GM23338 (cell line): ENCODE measurements at regions not wholly inside any gene's neighbourhood (a gene's known extent, or its start where the extent isn't known, plus 50 kb on each side); places are given as distances from the start of the nearest gene placed in this dataset.

Source experiments
- ATAC-seq: fragments of 200-7000 bp; cut with Tn5 transposase; 3 replicates; pipeline ENCODE4 v1.9.1; 2020
- DNase-seq: peaks from one replicate; pipeline ENCODE4 v3.0.0-alpha.2; 2015; ENCODE audit warnings: low spot score
- H2AFZ ChIP-seq: fragments of 200-600 bp; sonication (generic); 2 replicates; pipeline ENCODE4 v1.8.0; 2016; ENCODE audit warnings: antibody characterized with exemption, mild to moderate bottlenecking, moderate library complexity
- H3F3A ChIP-seq: fragments of 200-600 bp; sonication (generic); replicated peaks from 2 replicates; pipeline ENCODE4 v1.8.0; 2017; ENCODE audit warnings: antibody characterized with exemption, mixed run types, low read depth
- H3K27ac ChIP-seq: fragments of 200-600 bp; sonication (generic); 2 replicates; pipeline ENCODE4 v1.6.1; 2016; ENCODE audit warnings: low read depth
- H3K27me3 ChIP-seq: fragments of 200-600 bp; sonication (generic); 2 replicates; pipeline ENCODE4 v1.8.0; 2016; ENCODE audit warnings: mild to moderate bottlenecking, mixed run types, moderate library complexity; ENCODE audit not compliant: insufficient read depth
- H3K36me3 ChIP-seq: fragments of 200-600 bp; sonication (generic); 2 replicates; pipeline ENCODE4 v1.8.0; 2016; ENCODE audit warnings: mild to moderate bottlenecking; ENCODE audit not compliant: insufficient read depth
- H3K4me1 ChIP-seq: fragments of 200-600 bp; sonication (generic); 2 replicates; pipeline ENCODE4 v1.8.0; 2016; ENCODE audit warnings: mild to moderate bottlenecking, moderate library complexity; ENCODE audit not compliant: insufficient read depth
- H3K4me2 ChIP-seq: fragments of 200-600 bp; sonication (generic); 2 replicates; pipeline ENCODE4 v1.7.1; 2017; ENCODE audit warnings: mixed run types
- H3K4me3 ChIP-seq: fragments of 200-600 bp; sonication (generic); 2 replicates; pipeline ENCODE4 v1.6.1; 2016; ENCODE audit warnings: mixed run types
- H3K79me2 ChIP-seq: fragments of 200-600 bp; sonication (generic); replicated peaks from 2 replicates; pipeline ENCODE4 v1.8.0; 2017; ENCODE audit warnings: mild to moderate bottlenecking; ENCODE audit not compliant: insufficient read depth
- H3K9me2 ChIP-seq: fragments of 200-600 bp; sonication (generic); 2 replicates; pipeline ENCODE4 v1.8.0; 2017; ENCODE audit not compliant: insufficient read depth
- H4K20me1 ChIP-seq: fragments of 200-600 bp; sonication (generic); replicated peaks from 2 replicates; pipeline ENCODE4 v1.8.0; 2017; ENCODE audit warnings: mild to moderate bottlenecking; ENCODE audit not compliant: insufficient read depth
- H3K27ac Mint-ChIP-seq: 2 replicates; pipeline ENCODE4 v1.8.0; 2020; ENCODE audit warnings: inconsistent platforms, mild to moderate bottlenecking, moderate library complexity, mixed read lengths
- H3K27me3 Mint-ChIP-seq: 3 replicates; pipeline ENCODE4 v1.8.0; 2022; ENCODE audit warnings: low read depth, mild to moderate bottlenecking, moderate library complexity, mixed read lengths, inconsistent platforms; ENCODE audit not compliant: insufficient read depth, poor library complexity
- H3K36me3 Mint-ChIP-seq: 3 replicates; pipeline ENCODE4 v1.8.0; 2021; ENCODE audit warnings: low read depth, mild to moderate bottlenecking, inconsistent platforms, moderate library complexity, mixed read lengths
- H3K4me1 Mint-ChIP-seq: 3 replicates; pipeline ENCODE4 v1.8.0; 2020; ENCODE audit warnings: mild to moderate bottlenecking, inconsistent platforms, mixed read lengths
- H3K4me3 Mint-ChIP-seq: 3 replicates; pipeline ENCODE4 v1.8.0; 2021; ENCODE audit warnings: moderate library complexity, mild to moderate bottlenecking, inconsistent platforms, mixed read lengths
- H3K9me3 Mint-ChIP-seq: 3 replicates; pipeline ENCODE4 v1.8.0; 2020; ENCODE audit warnings: moderate library complexity, mild to moderate bottlenecking, inconsistent platforms, mixed read lengths
- CREB1 ChIP-seq: fragments of 250-450 bp; sonication (Bioruptor Pico); IDR thresholded peaks from 2 replicates; pipeline ENCODE4 v1.5.0; 2020; ENCODE audit warnings: low read depth, mild to moderate bottlenecking, moderate library complexity
- EZH2 ChIP-seq: fragments of 200-600 bp; sonication (generic); IDR thresholded peaks from one replicate; pipeline ENCODE4 v1.8.0; 2017; ENCODE audit warnings: antibody characterized with exemption, mild to moderate bottlenecking, low read depth; ENCODE audit not compliant: unreplicated experiment
- EZH2phosphoT487 ChIP-seq: fragments of 200-600 bp; sonication (generic); IDR thresholded peaks from one replicate; pipeline ENCODE4 v1.8.1; 2018; ENCODE audit warnings: antibody characterized with exemption; ENCODE audit not compliant: unreplicated experiment
- JUNB ChIP-seq: IDR thresholded peaks from one replicate; pipeline ENCODE4 v1.6.1; 2016; ENCODE audit warnings: antibody characterized with exemption; ENCODE audit not compliant: unreplicated experiment
- NANOG ChIP-seq: IDR thresholded peaks from 2 replicates; pipeline ENCODE4 v1.6.1; 2016; ENCODE audit warnings: antibody characterized with exemption, borderline replicate concordance
- POLR2AphosphoS5 ChIP-seq: IDR thresholded peaks from 2 replicates; pipeline ENCODE4 v1.6.1; 2016; ENCODE audit warnings: antibody characterized with exemption, low read depth
- STAT1 ChIP-seq: IDR thresholded peaks from one replicate; pipeline ENCODE4 v1.6.1; 2016; ENCODE audit warnings: antibody characterized with exemption; ENCODE audit not compliant: unreplicated experiment
- ZNF114 ChIP-seq: fragments of 250-450 bp; sonication (Bioruptor Pico); IDR thresholded peaks from 2 replicates; pipeline ENCODE4 v1.5.0; 2020; ENCODE audit warnings: mild to moderate bottlenecking, moderate library complexity
- ZNF331 ChIP-seq: fragments of 250-450 bp; sonication (Bioruptor Pico); IDR thresholded peaks from 2 replicates; pipeline ENCODE4 v1.5.0; 2020; ENCODE audit warnings: low read depth, mild to moderate bottlenecking, moderate library complexity
- TF ChIP-seq, protein P1 (sequence below), 2 experiments: fragments of 200-600 bp in 1 of 2; sonication (generic) in 1 of 2; conservative IDR thresholded peaks; 2 replicates each; pipeline versions ENCODE4 v1.5.1 to v1.6.1; 2016 to 2017; ENCODE audit warnings: antibody characterized with exemption in 2 of 2, low read depth in 2 of 2, mild to moderate bottlenecking in 2 of 2, moderate library complexity in 1 of 2
- TF ChIP-seq, protein P2 (sequence below): fragments of 250-450 bp; sonication (Bioruptor Pico); IDR thresholded peaks from 2 replicates; pipeline ENCODE4 v1.5.0; 2020; ENCODE audit warnings: mild to moderate bottlenecking, moderate library complexity
- TF ChIP-seq, protein P3 (sequence below): IDR thresholded peaks from 2 replicates; pipeline ENCODE4 v1.6.1; 2016; ENCODE audit warnings: antibody characterized with exemption
- TF ChIP-seq, protein P4 (sequence below): IDR thresholded peaks from one replicate; pipeline ENCODE4 v1.6.1; 2018; ENCODE audit warnings: antibody characterized with exemption; ENCODE audit not compliant: unreplicated experiment

DNA sequence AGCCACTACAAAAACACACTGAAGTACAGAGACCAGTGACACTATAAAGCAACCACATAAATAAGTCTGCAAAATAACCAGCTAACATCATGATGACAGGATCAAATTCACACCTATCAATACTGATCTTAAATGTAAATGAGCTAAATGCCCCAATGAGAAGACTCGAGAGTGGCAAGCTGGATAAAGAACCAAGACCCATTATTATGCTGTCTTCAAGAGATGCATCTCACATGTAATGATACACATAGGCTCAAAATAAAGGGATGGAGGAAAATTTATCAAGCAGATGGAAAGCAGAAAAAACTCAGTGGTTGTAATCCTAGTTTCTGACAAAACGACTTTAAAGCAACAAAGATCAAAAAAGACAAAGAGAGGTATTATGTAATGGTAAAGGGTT lies 138.1 kb upstream of the PLN start:
- ATAC-seq: no peak
- H3K27ac ChIP-seq: no peak overlapping the region
- H3K4me1 ChIP-seq: no peaks in the 10 kb centered on the region
- no peaks in the 10 kb centered on the region for H3K79me2 ChIP-seq
- H3K4me3 ChIP-seq: no peak overlapping the region
- H3K4me3 Mint-ChIP-seq: no peak overlapping the region
- H3K36me3 ChIP-seq: no peaks in the 10 kb centered on the region
- H3K4me2 ChIP-seq: no peak overlapping the region
- no peak overlapping the region for H2AFZ ChIP-seq
- no peaks in the 10 kb centered on the region; the same call in 2 of the 3 replicates for H3K9me3 Mint-ChIP-seq
- TF ChIP-seq CREB1 (CRISPR knock-in tag) (no peak), EZH2phosphoT487 (no peak), JUNB (no peak), EZH2 (no peak), POLR2AphosphoS5 (no peak), NANOG (no peak), ZNF114 (no peak), STAT1 (no peak), ZNF331 (no peak)
- TF ChIP-seq, protein P1, sequence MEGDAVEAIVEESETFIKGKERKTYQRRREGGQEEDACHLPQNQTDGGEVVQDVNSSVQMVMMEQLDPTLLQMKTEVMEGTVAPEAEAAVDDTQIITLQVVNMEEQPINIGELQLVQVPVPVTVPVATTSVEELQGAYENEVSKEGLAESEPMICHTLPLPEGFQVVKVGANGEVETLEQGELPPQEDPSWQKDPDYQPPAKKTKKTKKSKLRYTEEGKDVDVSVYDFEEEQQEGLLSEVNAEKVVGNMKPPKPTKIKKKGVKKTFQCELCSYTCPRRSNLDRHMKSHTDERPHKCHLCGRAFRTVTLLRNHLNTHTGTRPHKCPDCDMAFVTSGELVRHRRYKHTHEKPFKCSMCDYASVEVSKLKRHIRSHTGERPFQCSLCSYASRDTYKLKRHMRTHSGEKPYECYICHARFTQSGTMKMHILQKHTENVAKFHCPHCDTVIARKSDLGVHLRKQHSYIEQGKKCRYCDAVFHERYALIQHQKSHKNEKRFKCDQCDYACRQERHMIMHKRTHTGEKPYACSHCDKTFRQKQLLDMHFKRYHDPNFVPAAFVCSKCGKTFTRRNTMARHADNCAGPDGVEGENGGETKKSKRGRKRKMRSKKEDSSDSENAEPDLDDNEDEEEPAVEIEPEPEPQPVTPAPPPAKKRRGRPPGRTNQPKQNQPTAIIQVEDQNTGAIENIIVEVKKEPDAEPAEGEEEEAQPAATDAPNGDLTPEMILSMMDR (conservative IDR thresholded peaks at IDR 0.05; ENCODE audit: low read depth in 2 of 2): no peak
- TF ChIP-seq, protein P2, sequence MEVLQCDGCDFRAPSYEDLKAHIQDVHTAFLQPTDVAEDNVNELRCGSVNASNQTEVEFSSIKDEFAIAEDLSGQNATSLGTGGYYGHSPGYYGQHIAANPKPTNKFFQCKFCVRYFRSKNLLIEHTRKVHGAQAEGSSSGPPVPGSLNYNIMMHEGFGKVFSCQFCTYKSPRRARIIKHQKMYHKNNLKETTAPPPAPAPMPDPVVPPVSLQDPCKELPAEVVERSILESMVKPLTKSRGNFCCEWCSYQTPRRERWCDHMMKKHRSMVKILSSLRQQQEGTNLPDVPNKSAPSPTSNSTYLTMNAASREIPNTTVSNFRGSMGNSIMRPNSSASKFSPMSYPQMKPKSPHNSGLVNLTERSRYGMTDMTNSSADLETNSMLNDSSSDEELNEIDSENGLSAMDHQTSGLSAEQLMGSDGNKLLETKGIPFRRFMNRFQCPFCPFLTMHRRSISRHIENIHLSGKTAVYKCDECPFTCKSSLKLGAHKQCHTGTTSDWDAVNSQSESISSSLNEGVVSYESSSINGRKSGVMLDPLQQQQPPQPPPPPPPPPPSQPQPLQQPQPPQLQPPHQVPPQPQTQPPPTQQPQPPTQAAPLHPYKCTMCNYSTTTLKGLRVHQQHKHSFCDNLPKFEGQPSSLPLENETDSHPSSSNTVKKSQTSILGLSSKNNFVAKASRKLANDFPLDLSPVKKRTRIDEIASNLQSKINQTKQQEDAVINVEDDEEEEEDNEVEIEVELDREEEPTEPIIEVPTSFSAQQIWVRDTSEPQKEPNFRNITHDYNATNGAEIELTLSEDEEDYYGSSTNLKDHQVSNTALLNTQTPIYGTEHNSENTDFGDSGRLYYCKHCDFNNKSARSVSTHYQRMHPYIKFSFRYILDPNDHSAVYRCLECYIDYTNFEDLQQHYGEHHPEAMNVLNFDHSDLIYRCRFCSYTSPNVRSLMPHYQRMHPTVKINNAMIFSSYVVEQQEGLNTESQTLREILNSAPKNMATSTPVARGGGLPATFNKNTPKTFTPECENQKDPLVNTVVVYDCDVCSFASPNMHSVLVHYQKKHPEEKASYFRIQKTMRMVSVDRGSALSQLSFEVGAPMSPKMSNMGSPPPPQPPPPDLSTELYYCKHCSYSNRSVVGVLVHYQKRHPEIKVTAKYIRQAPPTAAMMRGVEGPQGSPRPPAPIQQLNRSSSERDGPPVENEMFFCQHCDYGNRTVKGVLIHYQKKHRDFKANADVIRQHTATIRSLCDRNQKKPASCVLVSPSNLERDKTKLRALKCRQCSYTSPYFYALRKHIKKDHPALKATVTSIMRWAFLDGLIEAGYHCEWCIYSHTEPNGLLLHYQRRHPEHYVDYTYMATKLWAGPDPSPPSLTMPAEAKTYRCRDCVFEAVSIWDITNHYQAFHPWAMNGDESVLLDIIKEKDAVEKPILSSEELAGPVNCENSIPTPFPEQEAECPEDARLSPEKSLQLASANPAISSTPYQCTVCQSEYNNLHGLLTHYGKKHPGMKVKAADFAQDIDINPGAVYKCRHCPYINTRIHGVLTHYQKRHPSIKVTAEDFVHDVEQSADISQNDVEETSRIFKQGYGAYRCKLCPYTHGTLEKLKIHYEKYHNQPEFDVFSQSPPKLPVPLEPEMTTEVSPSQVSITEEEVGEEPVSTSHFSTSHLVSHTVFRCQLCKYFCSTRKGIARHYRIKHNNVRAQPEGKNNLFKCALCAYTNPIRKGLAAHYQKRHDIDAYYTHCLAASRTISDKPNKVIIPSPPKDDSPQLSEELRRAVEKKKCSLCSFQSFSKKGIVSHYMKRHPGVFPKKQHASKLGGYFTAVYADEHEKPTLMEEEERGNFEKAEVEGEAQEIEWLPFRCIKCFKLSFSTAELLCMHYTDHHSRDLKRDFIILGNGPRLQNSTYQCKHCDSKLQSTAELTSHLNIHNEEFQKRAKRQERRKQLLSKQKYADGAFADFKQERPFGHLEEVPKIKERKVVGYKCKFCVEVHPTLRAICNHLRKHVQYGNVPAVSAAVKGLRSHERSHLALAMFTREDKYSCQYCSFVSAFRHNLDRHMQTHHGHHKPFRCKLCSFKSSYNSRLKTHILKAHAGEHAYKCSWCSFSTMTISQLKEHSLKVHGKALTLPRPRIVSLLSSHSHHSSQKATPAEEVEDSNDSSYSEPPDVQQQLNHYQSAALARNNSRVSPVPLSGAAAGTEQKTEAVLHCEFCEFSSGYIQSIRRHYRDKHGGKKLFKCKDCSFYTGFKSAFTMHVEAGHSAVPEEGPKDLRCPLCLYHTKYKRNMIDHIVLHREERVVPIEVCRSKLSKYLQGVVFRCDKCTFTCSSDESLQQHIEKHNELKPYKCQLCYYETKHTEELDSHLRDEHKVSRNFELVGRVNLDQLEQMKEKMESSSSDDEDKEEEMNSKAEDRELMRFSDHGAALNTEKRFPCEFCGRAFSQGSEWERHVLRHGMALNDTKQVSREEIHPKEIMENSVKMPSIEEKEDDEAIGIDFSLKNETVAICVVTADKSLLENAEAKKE (CRISPR knock-in tag): no peak
- TF ChIP-seq, protein P3, sequence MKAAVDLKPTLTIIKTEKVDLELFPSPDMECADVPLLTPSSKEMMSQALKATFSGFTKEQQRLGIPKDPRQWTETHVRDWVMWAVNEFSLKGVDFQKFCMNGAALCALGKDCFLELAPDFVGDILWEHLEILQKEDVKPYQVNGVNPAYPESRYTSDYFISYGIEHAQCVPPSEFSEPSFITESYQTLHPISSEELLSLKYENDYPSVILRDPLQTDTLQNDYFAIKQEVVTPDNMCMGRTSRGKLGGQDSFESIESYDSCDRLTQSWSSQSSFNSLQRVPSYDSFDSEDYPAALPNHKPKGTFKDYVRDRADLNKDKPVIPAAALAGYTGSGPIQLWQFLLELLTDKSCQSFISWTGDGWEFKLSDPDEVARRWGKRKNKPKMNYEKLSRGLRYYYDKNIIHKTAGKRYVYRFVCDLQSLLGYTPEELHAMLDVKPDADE: no peak
- TF ChIP-seq, protein P4, sequence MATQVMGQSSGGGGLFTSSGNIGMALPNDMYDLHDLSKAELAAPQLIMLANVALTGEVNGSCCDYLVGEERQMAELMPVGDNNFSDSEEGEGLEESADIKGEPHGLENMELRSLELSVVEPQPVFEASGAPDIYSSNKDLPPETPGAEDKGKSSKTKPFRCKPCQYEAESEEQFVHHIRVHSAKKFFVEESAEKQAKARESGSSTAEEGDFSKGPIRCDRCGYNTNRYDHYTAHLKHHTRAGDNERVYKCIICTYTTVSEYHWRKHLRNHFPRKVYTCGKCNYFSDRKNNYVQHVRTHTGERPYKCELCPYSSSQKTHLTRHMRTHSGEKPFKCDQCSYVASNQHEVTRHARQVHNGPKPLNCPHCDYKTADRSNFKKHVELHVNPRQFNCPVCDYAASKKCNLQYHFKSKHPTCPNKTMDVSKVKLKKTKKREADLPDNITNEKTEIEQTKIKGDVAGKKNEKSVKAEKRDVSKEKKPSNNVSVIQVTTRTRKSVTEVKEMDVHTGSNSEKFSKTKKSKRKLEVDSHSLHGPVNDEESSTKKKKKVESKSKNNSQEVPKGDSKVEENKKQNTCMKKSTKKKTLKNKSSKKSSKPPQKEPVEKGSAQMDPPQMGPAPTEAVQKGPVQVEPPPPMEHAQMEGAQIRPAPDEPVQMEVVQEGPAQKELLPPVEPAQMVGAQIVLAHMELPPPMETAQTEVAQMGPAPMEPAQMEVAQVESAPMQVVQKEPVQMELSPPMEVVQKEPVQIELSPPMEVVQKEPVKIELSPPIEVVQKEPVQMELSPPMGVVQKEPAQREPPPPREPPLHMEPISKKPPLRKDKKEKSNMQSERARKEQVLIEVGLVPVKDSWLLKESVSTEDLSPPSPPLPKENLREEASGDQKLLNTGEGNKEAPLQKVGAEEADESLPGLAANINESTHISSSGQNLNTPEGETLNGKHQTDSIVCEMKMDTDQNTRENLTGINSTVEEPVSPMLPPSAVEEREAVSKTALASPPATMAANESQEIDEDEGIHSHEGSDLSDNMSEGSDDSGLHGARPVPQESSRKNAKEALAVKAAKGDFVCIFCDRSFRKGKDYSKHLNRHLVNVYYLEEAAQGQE: no peak
- H3K36me3 Mint-ChIP-seq: no peaks in the 10 kb centered on the region
- no peaks in the 10 kb centered on the region; the same call in 1 of the 2 replicates for H4K20me1 ChIP-seq
- H3F3A ChIP-seq: no peaks in the 10 kb centered on the region
- no peak for DNase-seq
- peaks cover 19% of the 10 kb centered on the region for H3K9me2 ChIP-seq
- H3K4me1 Mint-ChIP-seq: no peaks in the 10 kb centered on the region
- H3K27ac Mint-ChIP-seq: no peak overlapping the region
- H3K27me3 ChIP-seq: no peaks in the 10 kb centered on the region
- peaks cover 4% of the 10 kb centered on the region for H3K27me3 Mint-ChIP-seq
